T47D (cell line): ENCODE measurements at regions not wholly inside any gene's neighbourhood (a gene's known extent, or its start where the extent isn't known, plus 50 kb on each side); places are given as distances from the start of the nearest gene placed in this dataset.

Source experiments
- DNase-seq, 2 experiments: peaks; one replicate each; pipeline versions ENCODE4 v3.0.0 to v3.0.0-alpha.2; 2011 to 2012; ENCODE audit warnings: low read depth in 1 of 2, low spot score in 1 of 2
- JUND ChIP-seq: IDR thresholded peaks from 2 replicates; pipeline ENCODE4 v1.6.1; 2012; ENCODE audit warnings: low read depth
- in situ Hi-C: cut with HindIII; loops from 2 replicates; pipeline ENCODE4 v1.10.0; 2016; ENCODE audit warnings: low sequenced_read_pairs, low pct_unique_long_range_greater_than_20kb

DNA sequence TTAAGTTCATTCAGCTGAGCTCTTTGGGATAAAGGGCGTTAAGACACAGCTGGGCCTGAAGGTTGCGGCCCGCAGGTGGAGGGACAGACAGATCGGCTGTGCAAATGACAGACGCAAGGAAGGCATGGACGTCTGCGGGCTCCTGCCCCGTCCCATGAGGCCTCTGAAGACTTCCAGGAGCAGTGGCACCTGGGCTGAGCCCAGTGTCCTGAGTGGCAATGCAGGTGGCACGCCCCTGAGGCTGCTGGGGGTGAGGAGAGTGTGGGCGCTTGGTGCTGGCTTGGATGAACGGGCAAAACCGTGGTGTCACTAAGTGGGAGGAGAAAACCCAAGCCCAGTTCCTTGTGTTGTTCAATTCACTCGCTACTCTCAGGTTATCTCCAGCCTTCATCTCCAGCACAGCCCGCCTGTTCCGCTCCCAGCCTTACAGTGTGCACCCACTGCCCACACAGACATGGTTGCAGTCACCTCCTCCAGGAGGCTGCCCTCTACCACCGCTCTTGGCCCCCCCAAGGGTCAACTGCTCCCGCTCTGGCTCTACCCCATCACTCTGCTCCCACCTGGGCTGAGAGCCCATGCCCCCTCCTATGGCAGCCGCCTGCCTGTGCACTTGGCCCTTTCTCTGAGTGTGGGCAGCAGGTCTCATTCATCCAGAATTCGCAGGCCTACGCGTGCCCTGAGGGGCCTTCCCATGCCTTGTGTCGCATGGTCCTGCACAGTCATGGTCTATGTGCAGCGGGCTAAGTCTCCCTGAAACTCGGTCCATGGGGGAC lies 50.3 kb downstream of the PTGR3 start:
- no peak for DNase-seq
- in situ Hi-C loops: no loop called here
- TF ChIP-seq JUND: no peak

DNA sequence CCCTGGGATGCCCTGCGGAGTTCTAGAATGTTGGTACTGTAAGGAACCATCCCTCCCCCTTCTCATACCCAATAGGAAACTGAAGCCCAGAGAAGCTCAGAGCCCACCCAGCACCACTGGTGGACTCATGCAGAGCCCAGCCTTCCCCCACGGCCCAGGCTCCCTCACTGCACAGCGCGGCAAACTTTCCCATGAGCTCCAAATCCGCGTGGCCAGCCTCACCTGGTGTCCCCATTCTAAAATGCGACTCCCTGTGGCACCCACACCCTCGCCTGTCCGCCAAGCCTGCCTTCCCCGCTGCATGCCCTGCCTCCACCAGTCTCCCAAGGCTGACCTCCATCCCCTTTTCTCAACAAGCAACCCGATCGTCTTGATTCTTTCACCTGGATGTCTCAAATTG lies 51.1 kb downstream of the PTGR3 start:
- no peak for DNase-seq
- no peak for TF ChIP-seq JUND
- in situ Hi-C loops: no loop called here

GRCh38 chr18:75157381-75157780 lies 51.6 kb downstream of the PTGR3 start:
- TF ChIP-seq JUND: no peak
- in situ Hi-C loops: no loop called here

DNA sequence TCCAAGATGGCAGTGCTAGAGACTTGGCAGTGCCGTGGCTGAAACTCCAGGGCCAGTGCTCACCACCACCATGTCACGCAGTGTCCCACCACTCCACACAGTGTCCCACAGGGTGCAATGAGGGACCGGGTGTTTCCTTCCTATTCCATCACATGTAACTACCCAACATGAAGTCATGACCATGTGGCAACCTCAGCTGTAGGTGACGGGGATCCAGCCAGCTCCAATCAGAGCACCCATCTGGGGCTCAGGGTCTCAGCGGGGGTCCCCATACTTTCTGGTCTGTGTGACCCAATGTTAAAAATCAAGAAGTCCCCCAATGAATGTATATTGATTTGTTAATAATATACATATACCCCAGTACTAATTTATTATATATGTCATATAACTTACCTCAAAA lies 52.1 kb downstream of the PTGR3 start:
- in situ Hi-C loops: no loop called here
- no peak for DNase-seq
- no peak for TF ChIP-seq JUND

More at GRCh38 chr18:75157381-75157780, 51.6 kb downstream of the PTGR3 start:
- DNase-seq: no peak

DNA sequence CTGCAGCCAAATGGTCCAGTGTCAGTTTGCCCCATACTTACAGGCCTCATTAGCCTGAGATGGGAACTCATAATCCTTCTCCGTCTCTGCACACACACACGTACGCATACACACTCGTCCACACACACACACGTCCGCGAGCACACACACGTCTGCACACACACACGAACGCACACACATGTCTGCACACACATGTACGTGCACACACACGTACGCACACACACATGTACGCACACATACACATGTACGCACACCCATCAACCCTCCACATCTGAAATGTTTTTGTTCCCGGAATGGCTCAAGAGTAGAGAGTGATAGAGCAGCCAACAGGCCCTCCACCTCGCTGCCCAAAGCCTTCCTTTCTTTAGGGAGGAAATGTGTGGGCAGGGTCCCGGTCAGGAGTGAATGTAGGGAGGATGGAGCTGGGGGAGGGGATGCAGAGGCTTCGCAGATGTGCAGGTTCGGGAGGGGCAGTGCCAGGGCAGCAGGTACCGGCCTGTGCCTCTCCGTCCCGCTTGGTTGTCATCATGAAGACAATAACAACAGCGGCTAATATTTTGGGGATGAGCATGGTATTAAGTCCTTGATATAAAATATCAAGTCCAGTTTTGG lies 52.7 kb downstream of the PTGR3 start:
- TF ChIP-seq JUND: no peak
- no peak for DNase-seq
- in situ Hi-C loops: no loop called here

DNA sequence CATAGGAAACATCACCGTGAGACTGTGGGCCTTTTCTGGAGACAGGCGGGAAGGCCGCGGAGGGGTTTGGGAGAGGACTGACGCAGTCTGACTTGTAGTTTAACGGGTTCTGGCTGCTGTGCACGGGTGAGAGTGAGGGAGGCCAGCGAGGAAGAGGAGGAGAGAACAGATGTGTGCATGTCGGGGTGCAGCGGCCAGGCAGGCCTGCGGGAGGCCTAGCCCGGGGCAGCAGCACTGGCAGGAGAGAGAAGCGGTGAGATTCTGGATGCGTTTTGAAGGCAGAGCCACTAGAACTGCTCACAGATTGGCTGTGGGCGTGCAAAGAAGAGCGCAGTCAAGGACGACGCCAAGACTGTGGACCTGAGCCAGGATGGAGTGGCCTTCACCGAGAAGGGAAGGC lies 53.9 kb downstream of the PTGR3 start:
- no peak for TF ChIP-seq JUND
- DNase-seq: no peak
- in situ Hi-C loops: no loop called here

DNA sequence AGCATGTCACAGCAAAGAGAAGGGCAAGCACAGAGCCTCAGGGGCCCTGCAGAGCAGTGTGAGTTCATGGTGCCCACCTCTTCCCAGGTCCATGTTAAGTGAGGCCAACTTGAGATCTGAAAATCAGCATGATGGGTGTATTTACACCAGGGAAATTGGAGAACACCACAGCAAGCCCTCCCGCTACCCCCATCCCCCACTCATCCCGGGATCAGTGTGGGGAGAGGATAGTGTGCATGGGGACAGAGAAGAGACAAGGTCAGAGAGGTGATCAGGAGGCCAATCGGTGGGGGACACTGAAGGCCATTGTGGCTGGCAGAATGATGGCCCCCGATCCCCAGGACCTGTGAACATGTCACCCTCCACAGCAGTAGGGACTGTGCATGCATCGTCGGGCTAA lies 54.7 kb downstream of the PTGR3 start:
- no peak for TF ChIP-seq JUND
- DNase-seq: no peak
- in situ Hi-C loops: no loop called here

DNA sequence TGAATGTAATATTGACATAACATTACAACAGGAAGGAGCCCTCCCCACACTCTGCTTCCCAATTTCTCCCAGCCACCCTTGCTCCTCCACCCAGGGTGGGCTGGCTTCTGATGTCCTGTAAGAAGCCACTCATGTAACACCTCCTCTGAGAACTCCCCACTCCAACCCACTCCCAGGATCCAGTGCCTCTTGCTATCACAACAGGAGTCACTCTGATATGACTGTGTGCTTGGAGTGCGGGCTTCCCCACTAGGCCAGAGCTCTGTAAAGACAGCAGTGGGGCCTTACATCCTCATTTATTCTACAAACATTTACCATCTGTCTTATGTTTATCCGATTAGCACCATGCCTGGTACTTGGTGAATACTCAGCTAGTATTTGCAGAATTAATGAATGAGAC lies 65.1 kb downstream of the PTGR3 start:
- in situ Hi-C loops: no loop called here
- DNase-seq: no peak
- TF ChIP-seq JUND: no peak

DNA sequence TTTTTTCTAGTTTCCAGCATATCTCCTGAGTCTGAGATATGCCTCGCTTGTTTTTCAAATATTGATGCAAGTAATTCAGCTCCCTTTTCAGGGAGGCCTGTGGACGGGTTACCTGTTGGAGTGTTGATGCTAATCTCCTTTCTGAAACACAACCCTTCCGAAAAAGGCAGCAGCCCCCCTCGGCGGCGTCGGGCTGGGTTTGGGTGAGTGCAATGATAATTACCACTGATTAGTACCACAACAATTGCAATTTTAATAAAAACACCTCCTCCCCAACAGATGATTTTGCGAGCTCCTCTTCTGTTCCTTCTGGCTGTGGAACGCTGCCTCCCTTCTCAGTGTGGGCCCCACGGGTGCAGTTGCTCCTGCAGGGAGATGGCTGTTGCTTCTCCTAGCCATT lies 66.3 kb downstream of the PTGR3 start:
- in situ Hi-C loops: no loop called here
- TF ChIP-seq JUND: no peak
- no peak for DNase-seq

GRCh38 chr18:75141734-75142133 lies 67.2 kb downstream of the PTGR3 start:
- DNase-seq: no peak
- in situ Hi-C loops: no loop called here
- no peak for TF ChIP-seq JUND

GRCh38 chr18:75141166-75141565 lies 67.8 kb downstream of the PTGR3 start:
- no peak for TF ChIP-seq JUND
- no peak for DNase-seq
- in situ Hi-C loops: no loop called here

- in situ Hi-C loops: no loop called here
- TF ChIP-seq JUND: no peak
- DNase-seq: no peak
Measured at GRCh38 chr18:75140296-75140695, 68.6 kb downstream of the PTGR3 start.

GRCh38 chr18:75139226-75139911 lies 69.6 kb downstream of the PTGR3 start:
- in situ Hi-C loops: no loop called here
- DNase-seq: no peak
- TF ChIP-seq JUND: no peak
